Endodermal cell (in vitro differentiated cells): ENCODE measurements at regions not wholly inside any gene's neighbourhood (a gene's known extent, or its start where the extent isn't known, plus 50 kb on each side); places are given as distances from the start of the nearest gene placed in this dataset.

ENCODE experiments used
- DNase-seq: peaks from one replicate; pipeline ENCODE4 v3.0.0-alpha.2; 2017
- H3K27ac ChIP-seq: 2 replicates; pipeline ENCODE4 v1.5.1; 2013; ENCODE audit warnings: mild to moderate bottlenecking, low read depth, low read length, moderate library complexity
- H3K27me3 ChIP-seq: 2 replicates; pipeline ENCODE4 v1.6.1; 2013; ENCODE audit warnings: mild to moderate bottlenecking, low read length, moderate library complexity; ENCODE audit not compliant: insufficient read depth, control insufficient read depth, poor library complexity, severe bottlenecking
- H3K36me3 ChIP-seq: 2 replicates; pipeline ENCODE4 v1.7.0; 2013; ENCODE audit warnings: mild to moderate bottlenecking, low read length, moderate library complexity; ENCODE audit not compliant: control insufficient read depth, insufficient read depth
- H3K4me1 ChIP-seq: one replicate; pipeline ENCODE4 v1.7.0; 2013; ENCODE audit warnings: low read length; ENCODE audit not compliant: control insufficient read depth, insufficient read depth
- H3K4me3 ChIP-seq: 2 replicates; pipeline ENCODE4 v1.5.1; 2013; ENCODE audit warnings: mild to moderate bottlenecking, low read length, moderate library complexity
- H3K9ac ChIP-seq: 2 replicates; pipeline ENCODE4 v1.6.1; 2013; ENCODE audit warnings: mild to moderate bottlenecking, low read length, moderate library complexity; ENCODE audit not compliant: poor library complexity, severe bottlenecking; ENCODE audit errors: extremely low read depth
- H3K9me3 ChIP-seq: 2 replicates; pipeline ENCODE4 v1.6.1; 2013; ENCODE audit warnings: mild to moderate bottlenecking, low read length, moderate library complexity; ENCODE audit not compliant: control insufficient read depth
- H3K27ac Mint-ChIP-seq: 2 replicates; pipeline ENCODE4 v1.8.0; 2020; ENCODE audit warnings: mixed read lengths
- H3K27me3 Mint-ChIP-seq: 2 replicates; pipeline ENCODE4 v1.8.0; 2021; ENCODE audit warnings: mild to moderate bottlenecking, mixed read lengths; ENCODE audit not compliant: insufficient read depth
- H3K36me3 Mint-ChIP-seq: 2 replicates; pipeline ENCODE4 v1.8.0; 2020; ENCODE audit warnings: low read depth, mixed read lengths
- H3K4me1 Mint-ChIP-seq: 2 replicates; pipeline ENCODE4 v1.8.0; 2020; ENCODE audit warnings: mixed read lengths
- H3K4me3 Mint-ChIP-seq: 2 replicates; pipeline ENCODE4 v1.8.0; 2020; ENCODE audit warnings: mild to moderate bottlenecking, moderate library complexity, mixed read lengths
- H3K9me3 Mint-ChIP-seq: 2 replicates; pipeline ENCODE4 v1.8.0; 2020; ENCODE audit warnings: mild to moderate bottlenecking, mixed read lengths
- WGBS, 2 experiments: methylation state at CpG; one replicate each; pipeline versions ENCODE4 v1.1.5 to v1.1.7; 2013; ENCODE audit warnings: missing lambda C conversion rate in 2 of 2, mixed read lengths in 1 of 2; ENCODE audit not compliant: insufficient coverage in 1 of 2, insufficient read length in 1 of 2; 5-methylcytosine and 5-hydroxymethylcytosine counted together
- TF ChIP-seq, protein P1 (sequence below): fragments of 200-600 bp; sonication (generic); conservative IDR thresholded peaks from 2 replicates; pipeline ENCODE4 v1.5.0; 2021; ENCODE audit warnings: antibody characterized with exemption, mild to moderate bottlenecking

DNA sequence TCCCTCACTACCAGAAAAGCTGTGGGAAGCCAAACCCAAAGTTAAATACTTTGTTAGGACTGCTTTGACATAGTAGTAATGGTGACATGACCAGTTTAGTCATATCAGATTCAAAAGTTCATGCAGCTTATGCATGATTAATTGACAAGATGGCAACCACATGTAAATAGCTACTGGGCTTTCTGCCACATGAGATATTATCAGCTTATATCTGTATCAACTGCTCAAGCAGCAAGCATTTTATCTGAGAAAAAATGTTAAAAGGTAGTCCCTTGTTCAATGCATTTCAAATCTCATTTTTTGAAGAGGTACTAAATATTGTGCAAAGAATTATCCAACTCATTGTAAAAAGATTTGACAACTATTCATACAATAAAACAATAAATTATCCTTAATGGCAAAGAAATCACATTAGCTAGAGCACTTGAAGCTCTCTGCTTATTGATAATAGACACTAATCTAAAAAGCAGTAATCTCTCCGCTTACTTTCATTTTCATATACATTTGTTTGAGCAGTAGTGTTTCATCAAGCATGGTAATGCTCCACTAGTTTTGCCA is 993.6 kb upstream of the NXPH2 start:
- no peak overlapping the region for H3K27ac Mint-ChIP-seq
- TF ChIP-seq, protein P1, sequence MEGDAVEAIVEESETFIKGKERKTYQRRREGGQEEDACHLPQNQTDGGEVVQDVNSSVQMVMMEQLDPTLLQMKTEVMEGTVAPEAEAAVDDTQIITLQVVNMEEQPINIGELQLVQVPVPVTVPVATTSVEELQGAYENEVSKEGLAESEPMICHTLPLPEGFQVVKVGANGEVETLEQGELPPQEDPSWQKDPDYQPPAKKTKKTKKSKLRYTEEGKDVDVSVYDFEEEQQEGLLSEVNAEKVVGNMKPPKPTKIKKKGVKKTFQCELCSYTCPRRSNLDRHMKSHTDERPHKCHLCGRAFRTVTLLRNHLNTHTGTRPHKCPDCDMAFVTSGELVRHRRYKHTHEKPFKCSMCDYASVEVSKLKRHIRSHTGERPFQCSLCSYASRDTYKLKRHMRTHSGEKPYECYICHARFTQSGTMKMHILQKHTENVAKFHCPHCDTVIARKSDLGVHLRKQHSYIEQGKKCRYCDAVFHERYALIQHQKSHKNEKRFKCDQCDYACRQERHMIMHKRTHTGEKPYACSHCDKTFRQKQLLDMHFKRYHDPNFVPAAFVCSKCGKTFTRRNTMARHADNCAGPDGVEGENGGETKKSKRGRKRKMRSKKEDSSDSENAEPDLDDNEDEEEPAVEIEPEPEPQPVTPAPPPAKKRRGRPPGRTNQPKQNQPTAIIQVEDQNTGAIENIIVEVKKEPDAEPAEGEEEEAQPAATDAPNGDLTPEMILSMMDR: no peak
- peaks cover 5% of the 10 kb centered on the region for H3K4me1 ChIP-seq
- H3K4me3 Mint-ChIP-seq: no peak overlapping the region
- H3K27me3 ChIP-seq: no peaks in the 10 kb centered on the region
- H3K36me3 ChIP-seq: no peaks in the 10 kb centered on the region
- H3K9me3 ChIP-seq: no peaks in the 10 kb centered on the region
- H3K4me1 Mint-ChIP-seq: peaks cover 15% of the 10 kb centered on the region
- DNase-seq: no peak
- no peaks in the 10 kb centered on the region for H3K9me3 Mint-ChIP-seq
- 94% methylated on average over 1 of the region's 1 CpG; no CpG with 5 or more reads in 1 of the 2 experiments for WGBS, 2 experiments
- H3K36me3 Mint-ChIP-seq: no peaks in the 10 kb centered on the region
- H3K27me3 Mint-ChIP-seq: no peaks in the 10 kb centered on the region
- no peak overlapping the region for H3K4me3 ChIP-seq
- no peak overlapping the region for H3K27ac ChIP-seq
- H3K9ac ChIP-seq: no peak overlapping the region

GRCh38 chr2:139769633-139770032 is 989.4 kb upstream of the NXPH2 start:
- TF ChIP-seq, protein P1: no peak

GRCh38 chr2:139763705-139764104 is 983.5 kb upstream of the NXPH2 start:
- no peaks in the 10 kb centered on the region for H3K9me3 Mint-ChIP-seq
- no peaks in the 10 kb centered on the region for H3K36me3 Mint-ChIP-seq
- H3K9me3 ChIP-seq: no peaks in the 10 kb centered on the region

More at GRCh38 chr2:139769633-139770032, 989.4 kb upstream of the NXPH2 start:
- H3K9me3 ChIP-seq: no peaks in the 10 kb centered on the region
- H3K4me1 ChIP-seq: peaks cover 5% of the 10 kb centered on the region
- H3K36me3 ChIP-seq: no peaks in the 10 kb centered on the region
- no peaks in the 10 kb centered on the region for H3K9me3 Mint-ChIP-seq
- WGBS, 2 experiments: 89% methylated on average over 1 of the region's 1 CpG; no CpG with 5 or more reads in 1 of the 2 experiments
- H3K27me3 Mint-ChIP-seq: no peaks in the 10 kb centered on the region
- no peaks in the 10 kb centered on the region for H3K27me3 ChIP-seq
- no peak for DNase-seq
- H3K27ac ChIP-seq: no peak overlapping the region
- peaks cover 14% of the 10 kb centered on the region for H3K4me1 Mint-ChIP-seq
- no peak overlapping the region for H3K9ac ChIP-seq
- no peak overlapping the region for H3K4me3 ChIP-seq
- H3K4me3 Mint-ChIP-seq: no peak overlapping the region
- no peaks in the 10 kb centered on the region for H3K36me3 Mint-ChIP-seq
- no peak overlapping the region for H3K27ac Mint-ChIP-seq

More at GRCh38 chr2:139763705-139764104, 983.5 kb upstream of the NXPH2 start:
- DNase-seq: no peak
- no peak overlapping the region for H3K4me3 Mint-ChIP-seq
- no peaks in the 10 kb centered on the region for H3K36me3 ChIP-seq
- peaks cover 3% of the 10 kb centered on the region for H3K4me1 Mint-ChIP-seq
- H3K9ac ChIP-seq: no peak overlapping the region
- no peaks in the 10 kb centered on the region for H3K4me1 ChIP-seq
- TF ChIP-seq, protein P1: no peak
- peak overlapping the region; percentile 62 for H3K27ac Mint-ChIP-seq
- no peaks in the 10 kb centered on the region for H3K27me3 ChIP-seq
- no peak overlapping the region for H3K27ac ChIP-seq
- H3K27me3 Mint-ChIP-seq: no peaks in the 10 kb centered on the region
- peak overlapping the region; percentile 51 for H3K4me3 ChIP-seq
